Osteoblast (primary cell): ENCODE measurements at regions not wholly inside any gene's neighbourhood (a gene's known extent, or its start where the extent isn't known, plus 50 kb on each side); places are given as distances from the start of the nearest gene placed in this dataset.
"Not testable (repeated sequence)": the region's sequence is repeated elsewhere in the genome, so short reads cannot be mapped to it uniquely, and the experiment has no call there.

Experiments
- DNase-seq: peaks from one replicate; pipeline ENCODE4 v3.0.0; 2011; ENCODE audit warnings: low spot score, mixed read lengths; ENCODE audit not compliant: insufficient read length; ENCODE audit errors: missing footprints
- H2AFZ ChIP-seq: 2 replicates; pipeline ENCODE4 v1.6.0; 2011; ENCODE audit warnings: mild to moderate bottlenecking, low read length
- H3K27ac ChIP-seq: 2 replicates; pipeline ENCODE4 v1.5.1; 2011; ENCODE audit warnings: mild to moderate bottlenecking, low read depth, low read length, moderate library complexity
- H3K27me3 ChIP-seq: 2 replicates; pipeline ENCODE4 v1.6.0; 2012; ENCODE audit warnings: mild to moderate bottlenecking, control low read depth, inconsistent platforms, low read length, moderate library complexity; ENCODE audit not compliant: insufficient read depth
- H3K36me3 ChIP-seq: 2 replicates; pipeline ENCODE4 v1.5.1; 2011; ENCODE audit warnings: mild to moderate bottlenecking, low read length, control low read depth, moderate library complexity; ENCODE audit not compliant: insufficient read depth
- H3K4me1 ChIP-seq: 2 replicates; pipeline ENCODE4 v1.5.1; 2011; ENCODE audit warnings: mild to moderate bottlenecking, low read length, control low read depth, moderate library complexity; ENCODE audit not compliant: insufficient read depth
- H3K4me2 ChIP-seq: 2 replicates; pipeline ENCODE4 v1.6.0; 2011; ENCODE audit warnings: mild to moderate bottlenecking, low read length; ENCODE audit not compliant: insufficient read depth
- H3K4me3 ChIP-seq: fragments of 200-600 bp; sonication (generic); 3 replicates; pipeline ENCODE4 v1.5.1; 2012; ENCODE audit warnings: mild to moderate bottlenecking, low read length, inconsistent platforms; ENCODE audit not compliant: insufficient read depth
- H3K79me2 ChIP-seq: 2 replicates; pipeline ENCODE4 v1.6.0; 2012; ENCODE audit warnings: mild to moderate bottlenecking, low read length, control low read depth, inconsistent platforms; ENCODE audit not compliant: insufficient read depth
- H3K9me3 ChIP-seq: 2 replicates; pipeline ENCODE4 v1.5.1; 2011; ENCODE audit warnings: low read depth, low read length, control low read depth
- H4K20me1 ChIP-seq: 2 replicates; pipeline ENCODE4 v1.6.0; 2012; ENCODE audit warnings: mild to moderate bottlenecking, low read length, control low read depth; ENCODE audit not compliant: insufficient read depth
- CTCF ChIP-seq: IDR thresholded peaks from 2 replicates; pipeline ENCODE4 v1.5.1; 2011; ENCODE audit warnings: mild to moderate bottlenecking, low read depth, low read length, moderate library complexity; ENCODE audit errors: extremely low read depth

- Histone ChIP-seq H3K27me3 (no peaks in the 10 kb centered on the region), H3K4me2 (no peak overlapping the region), H2AFZ (no peak overlapping the region), H3K36me3 (no peaks in the 10 kb centered on the region), H3K4me1 (no peaks in the 10 kb centered on the region), H3K9me3 (no peaks in the 10 kb centered on the region), H3K79me2 (no peaks in the 10 kb centered on the region), H3K27ac (no peak overlapping the region), H4K20me1 (no peaks in the 10 kb centered on the region), H3K4me3 (no peak overlapping the region)
- DNase-seq: no peak
- TF ChIP-seq CTCF: no peak
These were observed 343.4 kb downstream of the GPD2 start for GRCh38 chr2:156779416-156780120.

GRCh38 chr2:156781677-156782076, 345.5 kb downstream of the GPD2 start:
- H3K4me2 ChIP-seq, H3K27me3 ChIP-seq, H3K27ac ChIP-seq, H3K4me3 ChIP-seq, H2AFZ ChIP-seq, H3K9me3 ChIP-seq, DNase-seq, H3K4me1 ChIP-seq, H3K79me2 ChIP-seq, H4K20me1 ChIP-seq, H3K36me3 ChIP-seq: not testable (repeated sequence)

GRCh38 chr2:156784020-156784701, 348.0 kb downstream of the GPD2 start:
- TF ChIP-seq CTCF: no peak
- Histone ChIP-seq H4K20me1 (no peaks in the 10 kb centered on the region), H3K4me2 (no peak overlapping the region), H3K79me2 (no peaks in the 10 kb centered on the region), H3K27ac (no peak overlapping the region), H3K4me1 (no peaks in the 10 kb centered on the region), H2AFZ (no peak overlapping the region), H3K27me3 (no peaks in the 10 kb centered on the region), H3K4me3 (no peak overlapping the region), H3K36me3 (no peaks in the 10 kb centered on the region), H3K9me3 (no peaks in the 10 kb centered on the region)
- DNase-seq: peak; percentile 15

GRCh38 chr2:156787517-156787916, 351.3 kb downstream of the GPD2 start:
- Histone ChIP-seq H4K20me1 (no peaks in the 10 kb centered on the region), H3K4me2 (no peak overlapping the region), H3K4me3 (no peak overlapping the region), H2AFZ (no peak overlapping the region), H3K27ac (no peak overlapping the region), H3K79me2 (no peaks in the 10 kb centered on the region), H3K9me3 (no peaks in the 10 kb centered on the region), H3K4me1 (no peaks in the 10 kb centered on the region), H3K36me3 (no peaks in the 10 kb centered on the region), H3K27me3 (no peaks in the 10 kb centered on the region)
- no peak for TF ChIP-seq CTCF
- DNase-seq: no peak
